GM23338 (cell line): ENCODE measurements at regions not wholly inside any gene's neighbourhood (a gene's known extent, or its start where the extent isn't known, plus 50 kb on each side); places are given as distances from the start of the nearest gene placed in this dataset.

ENCODE experiments used
- ATAC-seq: fragments of 200-7000 bp; cut with Tn5 transposase; 3 replicates; pipeline ENCODE4 v1.9.1; 2020
- DNase-seq: peaks from one replicate; pipeline ENCODE4 v3.0.0-alpha.2; 2015; ENCODE audit warnings: low spot score
- H2AFZ ChIP-seq: fragments of 200-600 bp; sonication (generic); 2 replicates; pipeline ENCODE4 v1.8.0; 2016; ENCODE audit warnings: antibody characterized with exemption, mild to moderate bottlenecking, moderate library complexity
- H3F3A ChIP-seq: fragments of 200-600 bp; sonication (generic); replicated peaks from 2 replicates; pipeline ENCODE4 v1.8.0; 2017; ENCODE audit warnings: antibody characterized with exemption, mixed run types, low read depth
- H3K27ac ChIP-seq: fragments of 200-600 bp; sonication (generic); 2 replicates; pipeline ENCODE4 v1.6.1; 2016; ENCODE audit warnings: low read depth
- H3K27me3 ChIP-seq: fragments of 200-600 bp; sonication (generic); 2 replicates; pipeline ENCODE4 v1.8.0; 2016; ENCODE audit warnings: mild to moderate bottlenecking, mixed run types, moderate library complexity; ENCODE audit not compliant: insufficient read depth
- H3K36me3 ChIP-seq: fragments of 200-600 bp; sonication (generic); 2 replicates; pipeline ENCODE4 v1.8.0; 2016; ENCODE audit warnings: mild to moderate bottlenecking; ENCODE audit not compliant: insufficient read depth
- H3K4me1 ChIP-seq: fragments of 200-600 bp; sonication (generic); 2 replicates; pipeline ENCODE4 v1.8.0; 2016; ENCODE audit warnings: mild to moderate bottlenecking, moderate library complexity; ENCODE audit not compliant: insufficient read depth
- H3K4me2 ChIP-seq: fragments of 200-600 bp; sonication (generic); 2 replicates; pipeline ENCODE4 v1.7.1; 2017; ENCODE audit warnings: mixed run types
- H3K4me3 ChIP-seq: fragments of 200-600 bp; sonication (generic); 2 replicates; pipeline ENCODE4 v1.6.1; 2016; ENCODE audit warnings: mixed run types
- H3K79me2 ChIP-seq: fragments of 200-600 bp; sonication (generic); replicated peaks from 2 replicates; pipeline ENCODE4 v1.8.0; 2017; ENCODE audit warnings: mild to moderate bottlenecking; ENCODE audit not compliant: insufficient read depth
- H3K9me2 ChIP-seq: fragments of 200-600 bp; sonication (generic); 2 replicates; pipeline ENCODE4 v1.8.0; 2017; ENCODE audit not compliant: insufficient read depth
- H4K20me1 ChIP-seq: fragments of 200-600 bp; sonication (generic); replicated peaks from 2 replicates; pipeline ENCODE4 v1.8.0; 2017; ENCODE audit warnings: mild to moderate bottlenecking; ENCODE audit not compliant: insufficient read depth
- H3K27ac Mint-ChIP-seq: 2 replicates; pipeline ENCODE4 v1.8.0; 2020; ENCODE audit warnings: inconsistent platforms, mild to moderate bottlenecking, moderate library complexity, mixed read lengths
- H3K27me3 Mint-ChIP-seq: 3 replicates; pipeline ENCODE4 v1.8.0; 2022; ENCODE audit warnings: low read depth, mild to moderate bottlenecking, moderate library complexity, mixed read lengths, inconsistent platforms; ENCODE audit not compliant: insufficient read depth, poor library complexity
- H3K36me3 Mint-ChIP-seq: 3 replicates; pipeline ENCODE4 v1.8.0; 2021; ENCODE audit warnings: low read depth, mild to moderate bottlenecking, inconsistent platforms, moderate library complexity, mixed read lengths
- H3K4me1 Mint-ChIP-seq: 3 replicates; pipeline ENCODE4 v1.8.0; 2020; ENCODE audit warnings: mild to moderate bottlenecking, inconsistent platforms, mixed read lengths
- H3K4me3 Mint-ChIP-seq: 3 replicates; pipeline ENCODE4 v1.8.0; 2021; ENCODE audit warnings: moderate library complexity, mild to moderate bottlenecking, inconsistent platforms, mixed read lengths
- H3K9me3 Mint-ChIP-seq: 3 replicates; pipeline ENCODE4 v1.8.0; 2020; ENCODE audit warnings: moderate library complexity, mild to moderate bottlenecking, inconsistent platforms, mixed read lengths
- CREB1 ChIP-seq: fragments of 250-450 bp; sonication (Bioruptor Pico); IDR thresholded peaks from 2 replicates; pipeline ENCODE4 v1.5.0; 2020; ENCODE audit warnings: low read depth, mild to moderate bottlenecking, moderate library complexity
- ETS1 ChIP-seq: IDR thresholded peaks from 2 replicates; pipeline ENCODE4 v1.6.1; 2016; ENCODE audit warnings: antibody characterized with exemption
- EZH2 ChIP-seq: fragments of 200-600 bp; sonication (generic); IDR thresholded peaks from one replicate; pipeline ENCODE4 v1.8.0; 2017; ENCODE audit warnings: antibody characterized with exemption, mild to moderate bottlenecking, low read depth; ENCODE audit not compliant: unreplicated experiment
- EZH2phosphoT487 ChIP-seq: fragments of 200-600 bp; sonication (generic); IDR thresholded peaks from one replicate; pipeline ENCODE4 v1.8.1; 2018; ENCODE audit warnings: antibody characterized with exemption; ENCODE audit not compliant: unreplicated experiment
- JUNB ChIP-seq: IDR thresholded peaks from one replicate; pipeline ENCODE4 v1.6.1; 2016; ENCODE audit warnings: antibody characterized with exemption; ENCODE audit not compliant: unreplicated experiment
- NANOG ChIP-seq: IDR thresholded peaks from 2 replicates; pipeline ENCODE4 v1.6.1; 2016; ENCODE audit warnings: antibody characterized with exemption, borderline replicate concordance
- POLR2AphosphoS5 ChIP-seq: IDR thresholded peaks from 2 replicates; pipeline ENCODE4 v1.6.1; 2016; ENCODE audit warnings: antibody characterized with exemption, low read depth
- REST ChIP-seq: IDR thresholded peaks from one replicate; pipeline ENCODE4 v1.6.1; 2018; ENCODE audit warnings: antibody characterized with exemption; ENCODE audit not compliant: unreplicated experiment
- STAT1 ChIP-seq: IDR thresholded peaks from one replicate; pipeline ENCODE4 v1.6.1; 2016; ENCODE audit warnings: antibody characterized with exemption; ENCODE audit not compliant: unreplicated experiment
- ZNF114 ChIP-seq: fragments of 250-450 bp; sonication (Bioruptor Pico); IDR thresholded peaks from 2 replicates; pipeline ENCODE4 v1.5.0; 2020; ENCODE audit warnings: mild to moderate bottlenecking, moderate library complexity
- ZNF331 ChIP-seq: fragments of 250-450 bp; sonication (Bioruptor Pico); IDR thresholded peaks from 2 replicates; pipeline ENCODE4 v1.5.0; 2020; ENCODE audit warnings: low read depth, mild to moderate bottlenecking, moderate library complexity
- TF ChIP-seq, protein P1 (sequence below): fragments of 250-450 bp; sonication (Bioruptor Pico); IDR thresholded peaks from 2 replicates; pipeline ENCODE4 v1.5.0; 2020; ENCODE audit warnings: mild to moderate bottlenecking, moderate library complexity
- TF ChIP-seq, protein P2 (sequence below), 2 experiments: fragments of 200-600 bp in 1 of 2; sonication (generic) in 1 of 2; conservative IDR thresholded peaks; 2 replicates each; pipeline versions ENCODE4 v1.5.1 to v1.6.1; 2016 to 2017; ENCODE audit warnings: antibody characterized with exemption in 2 of 2, low read depth in 2 of 2, mild to moderate bottlenecking in 2 of 2, moderate library complexity in 1 of 2

- TF ChIP-seq REST: no peak
- TF ChIP-seq ETS1: no peak
- TF ChIP-seq ZNF114 (CRISPR knock-in tag): no peak
- no peak for TF ChIP-seq POLR2AphosphoS5
- no peak for TF ChIP-seq CREB1 (CRISPR knock-in tag)
- no peak for TF ChIP-seq EZH2
- no peak for TF ChIP-seq STAT1
- TF ChIP-seq, protein P1, sequence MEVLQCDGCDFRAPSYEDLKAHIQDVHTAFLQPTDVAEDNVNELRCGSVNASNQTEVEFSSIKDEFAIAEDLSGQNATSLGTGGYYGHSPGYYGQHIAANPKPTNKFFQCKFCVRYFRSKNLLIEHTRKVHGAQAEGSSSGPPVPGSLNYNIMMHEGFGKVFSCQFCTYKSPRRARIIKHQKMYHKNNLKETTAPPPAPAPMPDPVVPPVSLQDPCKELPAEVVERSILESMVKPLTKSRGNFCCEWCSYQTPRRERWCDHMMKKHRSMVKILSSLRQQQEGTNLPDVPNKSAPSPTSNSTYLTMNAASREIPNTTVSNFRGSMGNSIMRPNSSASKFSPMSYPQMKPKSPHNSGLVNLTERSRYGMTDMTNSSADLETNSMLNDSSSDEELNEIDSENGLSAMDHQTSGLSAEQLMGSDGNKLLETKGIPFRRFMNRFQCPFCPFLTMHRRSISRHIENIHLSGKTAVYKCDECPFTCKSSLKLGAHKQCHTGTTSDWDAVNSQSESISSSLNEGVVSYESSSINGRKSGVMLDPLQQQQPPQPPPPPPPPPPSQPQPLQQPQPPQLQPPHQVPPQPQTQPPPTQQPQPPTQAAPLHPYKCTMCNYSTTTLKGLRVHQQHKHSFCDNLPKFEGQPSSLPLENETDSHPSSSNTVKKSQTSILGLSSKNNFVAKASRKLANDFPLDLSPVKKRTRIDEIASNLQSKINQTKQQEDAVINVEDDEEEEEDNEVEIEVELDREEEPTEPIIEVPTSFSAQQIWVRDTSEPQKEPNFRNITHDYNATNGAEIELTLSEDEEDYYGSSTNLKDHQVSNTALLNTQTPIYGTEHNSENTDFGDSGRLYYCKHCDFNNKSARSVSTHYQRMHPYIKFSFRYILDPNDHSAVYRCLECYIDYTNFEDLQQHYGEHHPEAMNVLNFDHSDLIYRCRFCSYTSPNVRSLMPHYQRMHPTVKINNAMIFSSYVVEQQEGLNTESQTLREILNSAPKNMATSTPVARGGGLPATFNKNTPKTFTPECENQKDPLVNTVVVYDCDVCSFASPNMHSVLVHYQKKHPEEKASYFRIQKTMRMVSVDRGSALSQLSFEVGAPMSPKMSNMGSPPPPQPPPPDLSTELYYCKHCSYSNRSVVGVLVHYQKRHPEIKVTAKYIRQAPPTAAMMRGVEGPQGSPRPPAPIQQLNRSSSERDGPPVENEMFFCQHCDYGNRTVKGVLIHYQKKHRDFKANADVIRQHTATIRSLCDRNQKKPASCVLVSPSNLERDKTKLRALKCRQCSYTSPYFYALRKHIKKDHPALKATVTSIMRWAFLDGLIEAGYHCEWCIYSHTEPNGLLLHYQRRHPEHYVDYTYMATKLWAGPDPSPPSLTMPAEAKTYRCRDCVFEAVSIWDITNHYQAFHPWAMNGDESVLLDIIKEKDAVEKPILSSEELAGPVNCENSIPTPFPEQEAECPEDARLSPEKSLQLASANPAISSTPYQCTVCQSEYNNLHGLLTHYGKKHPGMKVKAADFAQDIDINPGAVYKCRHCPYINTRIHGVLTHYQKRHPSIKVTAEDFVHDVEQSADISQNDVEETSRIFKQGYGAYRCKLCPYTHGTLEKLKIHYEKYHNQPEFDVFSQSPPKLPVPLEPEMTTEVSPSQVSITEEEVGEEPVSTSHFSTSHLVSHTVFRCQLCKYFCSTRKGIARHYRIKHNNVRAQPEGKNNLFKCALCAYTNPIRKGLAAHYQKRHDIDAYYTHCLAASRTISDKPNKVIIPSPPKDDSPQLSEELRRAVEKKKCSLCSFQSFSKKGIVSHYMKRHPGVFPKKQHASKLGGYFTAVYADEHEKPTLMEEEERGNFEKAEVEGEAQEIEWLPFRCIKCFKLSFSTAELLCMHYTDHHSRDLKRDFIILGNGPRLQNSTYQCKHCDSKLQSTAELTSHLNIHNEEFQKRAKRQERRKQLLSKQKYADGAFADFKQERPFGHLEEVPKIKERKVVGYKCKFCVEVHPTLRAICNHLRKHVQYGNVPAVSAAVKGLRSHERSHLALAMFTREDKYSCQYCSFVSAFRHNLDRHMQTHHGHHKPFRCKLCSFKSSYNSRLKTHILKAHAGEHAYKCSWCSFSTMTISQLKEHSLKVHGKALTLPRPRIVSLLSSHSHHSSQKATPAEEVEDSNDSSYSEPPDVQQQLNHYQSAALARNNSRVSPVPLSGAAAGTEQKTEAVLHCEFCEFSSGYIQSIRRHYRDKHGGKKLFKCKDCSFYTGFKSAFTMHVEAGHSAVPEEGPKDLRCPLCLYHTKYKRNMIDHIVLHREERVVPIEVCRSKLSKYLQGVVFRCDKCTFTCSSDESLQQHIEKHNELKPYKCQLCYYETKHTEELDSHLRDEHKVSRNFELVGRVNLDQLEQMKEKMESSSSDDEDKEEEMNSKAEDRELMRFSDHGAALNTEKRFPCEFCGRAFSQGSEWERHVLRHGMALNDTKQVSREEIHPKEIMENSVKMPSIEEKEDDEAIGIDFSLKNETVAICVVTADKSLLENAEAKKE (CRISPR knock-in tag): no peak
- no peak for TF ChIP-seq JUNB
- no peak for TF ChIP-seq ZNF331
- no peak for TF ChIP-seq NANOG
- TF ChIP-seq EZH2phosphoT487: no peak
- TF ChIP-seq, protein P2, sequence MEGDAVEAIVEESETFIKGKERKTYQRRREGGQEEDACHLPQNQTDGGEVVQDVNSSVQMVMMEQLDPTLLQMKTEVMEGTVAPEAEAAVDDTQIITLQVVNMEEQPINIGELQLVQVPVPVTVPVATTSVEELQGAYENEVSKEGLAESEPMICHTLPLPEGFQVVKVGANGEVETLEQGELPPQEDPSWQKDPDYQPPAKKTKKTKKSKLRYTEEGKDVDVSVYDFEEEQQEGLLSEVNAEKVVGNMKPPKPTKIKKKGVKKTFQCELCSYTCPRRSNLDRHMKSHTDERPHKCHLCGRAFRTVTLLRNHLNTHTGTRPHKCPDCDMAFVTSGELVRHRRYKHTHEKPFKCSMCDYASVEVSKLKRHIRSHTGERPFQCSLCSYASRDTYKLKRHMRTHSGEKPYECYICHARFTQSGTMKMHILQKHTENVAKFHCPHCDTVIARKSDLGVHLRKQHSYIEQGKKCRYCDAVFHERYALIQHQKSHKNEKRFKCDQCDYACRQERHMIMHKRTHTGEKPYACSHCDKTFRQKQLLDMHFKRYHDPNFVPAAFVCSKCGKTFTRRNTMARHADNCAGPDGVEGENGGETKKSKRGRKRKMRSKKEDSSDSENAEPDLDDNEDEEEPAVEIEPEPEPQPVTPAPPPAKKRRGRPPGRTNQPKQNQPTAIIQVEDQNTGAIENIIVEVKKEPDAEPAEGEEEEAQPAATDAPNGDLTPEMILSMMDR (conservative IDR thresholded peaks at IDR 0.05; ENCODE audit: low read depth in 2 of 2): no peak
- H4K20me1 ChIP-seq: no peaks in the 10 kb centered on the region
- ATAC-seq: no peak
- H3K9me2 ChIP-seq: 0 out of 2 replicates have a peak, but pooled peaks cover 6% of the 10 kb centered on the region
- Mint-ChIP-seq H3K27ac (no peak overlapping the region), H3K4me1 (no peaks in the 10 kb centered on the region), H3K4me3 (no peak overlapping the region), H3K27me3 (peaks cover 4% of the 10 kb centered on the region), H3K9me3 (peaks cover 59% of the 10 kb centered on the region), H3K36me3 (peaks cover 40% of the 10 kb centered on the region)
- no peaks in the 10 kb centered on the region for H3K27me3 ChIP-seq
- no peak overlapping the region for H3K4me3 ChIP-seq
- no peak for DNase-seq
- H2AFZ ChIP-seq: no peak overlapping the region
- no peak overlapping the region for H3K4me2 ChIP-seq
- peaks cover 3% of the 10 kb centered on the region; the same call in 1 of the 2 replicates for H3K4me1 ChIP-seq
- peaks cover 21% of the 10 kb centered on the region; the same call in 1 of the 2 replicates for H3K36me3 ChIP-seq
- no peaks in the 10 kb centered on the region for H3K79me2 ChIP-seq
- H3F3A ChIP-seq: no peaks in the 10 kb centered on the region
- no peak overlapping the region for H3K27ac ChIP-seq
These were observed 127.6 kb upstream of the RFC3 start for GRCh38 chr13:33690354-33690753.
